GM18951 (cell line): ENCODE measurements at regions not wholly inside any gene's neighbourhood (a gene's known extent, or its start where the extent isn't known, plus 50 kb on each side); places are given as distances from the start of the nearest gene placed in this dataset.

Experiments
- POLR2A ChIP-seq: IDR thresholded peaks from 4 replicates; pipeline ENCODE4 v1.6.1; 2011; ENCODE audit warnings: mild to moderate bottlenecking; ENCODE audit not compliant: insufficient read length, insufficient read depth; ENCODE audit errors: extremely low read depth
- in situ Hi-C: fragments of 300-500 bp; cut with MboI; formaldehyde crosslinking; loops from one replicate; pipeline ENCODE4 v1.12.0; 2022; ENCODE audit warnings: low sequenced_read_pairs, mixed read lengths, inconsistent platforms; ENCODE audit not compliant: unreplicated experiment

DNA sequence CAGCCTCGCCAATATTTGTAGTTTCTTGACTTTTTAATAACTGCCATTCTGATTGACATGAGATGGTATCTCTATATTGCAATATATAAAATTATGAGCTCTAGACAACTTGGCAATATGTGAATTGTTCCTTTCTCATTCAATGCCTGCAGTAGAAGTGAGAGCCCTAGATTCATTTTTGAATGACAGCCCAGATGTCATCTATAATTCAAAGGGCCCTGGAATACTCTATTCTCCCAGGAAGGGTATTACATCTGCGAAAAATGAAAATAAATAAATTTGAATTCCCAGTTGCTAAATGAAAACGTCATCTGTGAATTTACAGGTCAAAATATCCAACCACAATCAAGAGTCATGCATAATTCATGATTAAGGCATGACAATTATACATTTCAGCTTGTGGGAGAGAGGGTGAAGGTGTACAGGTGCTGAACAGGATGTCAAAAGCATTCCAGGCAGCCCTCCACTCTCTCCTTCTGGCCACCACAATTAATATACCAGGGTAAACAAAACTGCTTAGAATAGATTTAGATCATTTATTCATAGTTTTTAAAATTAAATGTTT is 1147.3 kb downstream of the XPNPEP1 start:
- no peak for TF ChIP-seq POLR2A
- in situ Hi-C loops, result no loop called here

DNA sequence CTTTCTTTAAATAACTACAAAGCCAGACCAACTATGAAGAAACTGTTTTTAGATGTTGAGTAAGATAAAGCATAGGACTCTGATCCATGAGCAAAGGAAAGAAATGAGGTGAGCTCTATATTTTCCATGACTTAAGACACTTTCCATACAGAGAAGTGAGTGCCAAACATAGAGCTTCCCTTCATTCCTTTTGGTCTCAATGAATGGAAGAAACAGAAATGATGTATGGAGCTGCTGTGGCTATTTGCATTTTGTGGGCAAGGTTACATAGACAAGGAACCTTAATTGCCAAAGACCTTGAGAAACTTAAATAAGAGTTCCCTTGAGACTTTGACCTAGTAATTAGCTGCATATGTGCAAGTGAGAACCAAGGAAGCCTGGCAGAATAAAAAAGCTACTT is 1152.2 kb downstream of the XPNPEP1 start:
- no peak for TF ChIP-seq POLR2A
- in situ Hi-C loops, result no loop called here

DNA sequence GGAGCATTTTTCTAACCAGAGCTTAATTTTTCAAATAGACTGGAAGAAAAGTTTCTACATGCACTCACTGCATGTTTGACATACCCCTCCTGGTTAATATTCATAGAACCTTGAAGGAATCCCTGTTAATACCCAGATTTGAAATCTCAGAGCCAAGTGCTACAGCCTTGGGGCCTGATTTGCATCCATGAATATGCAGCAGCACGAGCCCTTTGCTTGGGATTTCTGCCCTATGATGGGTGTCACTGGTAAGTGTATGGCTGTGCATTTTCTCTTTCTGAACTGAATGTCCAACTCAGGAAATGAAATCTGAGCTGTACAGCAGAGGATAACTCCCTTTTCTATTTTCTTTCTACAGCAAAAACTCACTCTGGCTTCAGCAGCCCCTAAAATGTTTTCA is 1157.5 kb downstream of the XPNPEP1 start:
- no peak for TF ChIP-seq POLR2A
- in situ Hi-C loops, result no loop called here

DNA sequence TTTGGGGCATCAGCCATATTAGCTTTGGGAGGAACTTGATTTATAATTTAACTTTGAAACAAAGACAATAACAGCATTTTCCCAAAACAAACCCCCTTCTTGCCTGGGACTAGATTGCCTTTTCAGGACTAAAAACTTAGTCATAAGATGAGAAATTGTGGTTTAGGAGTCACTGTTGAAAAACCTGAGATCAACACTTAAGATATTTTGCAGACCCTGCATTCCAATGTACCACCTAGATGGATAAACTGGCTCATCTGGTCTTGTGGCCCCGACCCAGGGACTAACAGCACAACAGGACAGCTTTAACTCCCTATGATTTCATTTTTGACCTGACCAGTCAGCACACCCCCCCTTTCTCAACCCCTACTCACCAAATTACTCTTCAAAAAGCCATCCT is 1165.4 kb downstream of the XPNPEP1 start:
- in situ Hi-C loops, result no loop called here
- TF ChIP-seq POLR2A, result no peak

DNA sequence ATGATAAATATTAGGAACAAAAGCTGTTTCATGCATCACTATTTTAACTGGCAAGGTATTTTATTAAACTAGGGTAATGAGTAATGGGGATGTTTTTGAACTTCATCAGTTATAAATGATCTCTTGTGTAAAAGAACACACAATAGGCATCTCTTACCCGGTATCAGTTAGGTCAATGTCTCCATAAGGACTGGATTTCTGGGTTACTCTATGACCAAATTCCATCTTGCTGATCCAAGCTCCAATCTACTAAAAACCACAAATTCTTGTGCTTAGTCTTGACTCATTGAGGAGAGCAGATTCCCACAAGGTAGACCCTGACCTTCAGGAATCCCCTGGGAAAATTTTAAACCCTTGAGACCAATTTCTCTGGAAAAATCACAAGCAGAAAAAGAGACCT is 1167.7 kb downstream of the XPNPEP1 start:
- in situ Hi-C loops, result no loop called here
- TF ChIP-seq POLR2A, result no peak

DNA sequence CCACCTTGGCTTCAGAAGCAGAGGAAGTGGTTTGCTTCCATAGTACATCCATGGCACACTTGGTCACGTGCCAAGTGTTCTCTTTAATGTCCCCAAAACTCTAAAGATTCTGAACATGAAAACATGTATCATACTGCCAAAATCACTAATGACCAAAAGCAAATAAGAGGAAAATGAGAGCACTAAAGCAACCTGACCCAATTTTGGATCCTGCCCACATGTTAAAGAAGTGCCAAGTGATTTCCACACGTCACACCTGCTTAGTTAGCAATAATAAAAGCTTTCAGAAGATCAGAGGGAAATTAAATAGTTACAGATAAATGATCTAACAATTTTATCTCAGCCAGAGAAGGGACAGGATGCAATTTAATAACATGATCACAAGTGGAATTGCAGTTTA is 1170.0 kb downstream of the XPNPEP1 start:
- no peak for TF ChIP-seq POLR2A
- in situ Hi-C loops, result no loop called here

DNA sequence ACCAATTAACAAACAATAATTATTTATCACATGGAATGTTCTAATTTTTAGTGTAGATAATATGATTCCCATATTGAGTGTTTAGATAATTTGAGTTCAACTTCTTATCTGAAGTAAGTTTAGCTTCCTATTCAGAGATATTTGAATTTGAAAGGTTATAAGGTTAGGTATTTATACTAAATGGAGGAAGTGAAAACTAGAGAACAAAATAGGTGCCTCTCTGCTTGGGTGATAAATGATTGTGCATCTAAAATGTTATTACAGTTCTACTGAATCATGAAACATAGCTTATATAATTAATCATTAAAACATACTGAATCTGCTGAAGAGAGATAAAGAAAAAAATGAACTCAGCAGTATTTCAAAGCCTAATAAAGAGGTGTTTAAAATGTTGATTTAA is 1174.3 kb downstream of the XPNPEP1 start:
- no peak for TF ChIP-seq POLR2A
- in situ Hi-C loops, result no loop called here

DNA sequence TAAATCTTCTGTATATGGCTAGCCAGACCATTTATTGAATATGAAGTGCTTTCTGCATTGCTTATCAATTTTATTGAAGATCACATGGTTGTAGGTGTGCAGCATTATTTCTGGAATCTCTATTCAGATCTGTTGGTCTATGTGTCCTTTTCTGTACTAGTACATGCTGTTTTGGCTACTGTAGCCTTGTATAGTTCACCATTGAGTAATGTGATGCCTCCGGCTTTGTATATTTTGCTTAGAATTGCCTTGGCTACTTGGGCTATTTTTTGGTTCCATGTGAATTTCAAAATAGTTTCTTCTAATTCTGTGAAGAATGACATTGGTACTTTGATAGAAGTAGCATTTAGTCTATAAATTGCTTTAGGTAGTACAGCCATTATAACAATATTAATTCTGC is 1187.2 kb downstream of the XPNPEP1 start:
- in situ Hi-C loops, result no loop called here
- TF ChIP-seq POLR2A, result no peak

DNA sequence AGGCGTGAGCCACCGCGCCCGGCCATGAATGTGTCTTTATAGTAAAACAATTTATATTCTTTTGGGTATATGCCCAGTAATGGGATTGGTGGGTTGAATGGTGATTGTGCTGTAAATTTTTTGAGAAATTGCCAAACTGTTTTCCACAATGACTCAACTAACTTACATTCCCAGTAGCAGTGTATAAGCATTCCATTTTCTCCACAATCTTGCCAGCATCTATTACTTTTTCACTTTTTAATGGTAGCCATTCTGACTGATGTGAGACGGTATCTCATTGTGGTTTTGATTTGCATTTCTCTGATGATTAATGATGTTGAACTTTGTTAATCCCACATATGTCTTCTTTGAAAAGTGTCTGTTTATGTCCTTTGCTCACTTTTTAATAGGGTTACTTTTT is 1187.9 kb downstream of the XPNPEP1 start:
- in situ Hi-C loops, result no loop called here
- TF ChIP-seq POLR2A, result no peak

DNA sequence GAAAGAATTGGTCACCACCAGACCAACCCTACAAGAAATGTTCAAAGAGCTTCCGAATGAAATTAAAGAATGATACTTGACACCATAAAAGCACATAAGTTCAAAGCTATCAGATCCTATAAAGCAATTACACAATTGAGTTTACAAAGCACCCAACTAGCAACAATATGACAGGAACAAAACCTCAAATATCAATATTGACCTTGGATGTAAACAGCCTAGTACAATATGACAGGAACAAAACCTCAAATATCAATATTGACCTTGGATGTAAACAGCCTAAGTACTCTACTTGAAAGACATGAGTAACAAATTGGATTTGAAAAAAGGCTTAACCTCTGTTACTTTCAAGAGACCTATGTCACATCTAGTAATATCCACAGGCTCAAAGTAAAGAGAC is 1201.4 kb downstream of the XPNPEP1 start:
- in situ Hi-C loops, result no loop called here
- no peak for TF ChIP-seq POLR2A

DNA sequence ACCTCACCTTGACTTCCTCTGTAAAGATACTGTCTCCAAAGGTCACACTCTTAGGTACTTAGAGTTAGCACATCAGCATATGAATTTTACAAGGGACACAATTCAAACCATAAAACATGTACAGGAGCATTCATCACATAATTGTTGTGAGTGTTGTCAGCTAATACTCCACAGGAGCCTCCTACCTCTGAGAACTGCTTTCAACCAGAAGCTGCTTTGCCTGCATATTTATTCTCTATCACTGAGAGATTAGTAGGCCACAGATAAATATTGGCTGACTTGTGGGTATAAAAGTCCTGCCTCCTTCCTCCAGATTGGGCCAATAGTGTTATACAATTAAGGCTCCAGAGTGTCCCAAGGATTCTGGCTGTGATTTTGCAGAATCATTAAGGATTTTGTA is 1207.0 kb downstream of the XPNPEP1 start:
- in situ Hi-C loops, result no loop called here
- no peak for TF ChIP-seq POLR2A

DNA sequence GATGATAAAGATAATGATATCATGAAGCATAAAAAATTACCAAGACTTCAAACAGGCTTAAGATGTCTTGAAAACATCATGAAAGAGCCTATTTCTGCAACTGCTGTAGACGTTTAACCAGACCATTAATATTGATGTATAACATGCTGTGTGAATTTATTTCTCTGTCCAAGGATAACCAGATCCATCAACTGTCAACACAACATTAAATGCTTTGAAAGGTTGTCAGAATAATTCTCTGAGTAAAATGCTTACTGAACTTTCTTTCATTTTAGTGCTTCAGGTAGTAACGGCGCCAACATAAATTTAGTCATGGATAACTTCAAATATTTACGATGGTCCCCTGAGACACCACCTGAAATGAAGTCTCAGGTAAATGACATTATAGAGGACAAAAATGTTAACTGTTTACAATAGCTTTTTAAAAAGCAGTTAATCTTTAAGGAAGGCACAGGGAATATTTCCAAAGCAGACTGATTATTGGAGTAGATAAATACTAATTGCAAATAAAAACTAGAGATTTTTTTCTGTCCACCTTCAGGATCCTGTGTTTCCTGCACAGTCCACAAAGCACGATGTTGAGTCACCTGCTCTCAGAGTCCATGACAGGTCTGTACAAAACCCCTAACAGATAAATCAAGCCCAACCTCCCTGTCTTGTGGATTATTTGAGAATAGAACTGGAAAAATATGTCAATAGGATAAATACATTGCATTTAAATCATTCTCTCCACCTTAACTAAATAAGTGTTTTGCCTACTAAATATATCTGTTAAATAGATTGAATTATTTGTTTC is 1213.2 kb downstream of the XPNPEP1 start:
- TF ChIP-seq POLR2A, result no peak
- in situ Hi-C loops, result no loop called here

DNA sequence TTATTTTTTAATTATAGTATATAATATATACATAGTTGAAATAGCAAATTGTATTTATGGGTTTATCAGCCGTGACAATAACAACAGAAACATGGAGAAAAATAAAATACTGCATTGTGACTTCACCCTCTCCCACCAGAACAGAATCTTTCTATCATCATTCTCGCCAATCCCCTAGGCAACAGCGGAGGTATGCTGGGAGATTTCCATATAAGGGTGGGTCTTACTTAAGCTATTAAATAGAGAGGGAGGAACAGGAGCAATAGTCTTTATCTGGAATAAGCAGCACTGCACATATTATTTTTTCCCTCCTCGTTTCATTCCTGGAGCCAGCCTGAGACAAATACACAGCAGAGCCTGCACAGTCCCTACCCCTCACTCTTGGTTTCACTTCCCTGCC is 1214.9 kb downstream of the XPNPEP1 start:
- TF ChIP-seq POLR2A, result no peak
- in situ Hi-C loops, result no loop called here

DNA sequence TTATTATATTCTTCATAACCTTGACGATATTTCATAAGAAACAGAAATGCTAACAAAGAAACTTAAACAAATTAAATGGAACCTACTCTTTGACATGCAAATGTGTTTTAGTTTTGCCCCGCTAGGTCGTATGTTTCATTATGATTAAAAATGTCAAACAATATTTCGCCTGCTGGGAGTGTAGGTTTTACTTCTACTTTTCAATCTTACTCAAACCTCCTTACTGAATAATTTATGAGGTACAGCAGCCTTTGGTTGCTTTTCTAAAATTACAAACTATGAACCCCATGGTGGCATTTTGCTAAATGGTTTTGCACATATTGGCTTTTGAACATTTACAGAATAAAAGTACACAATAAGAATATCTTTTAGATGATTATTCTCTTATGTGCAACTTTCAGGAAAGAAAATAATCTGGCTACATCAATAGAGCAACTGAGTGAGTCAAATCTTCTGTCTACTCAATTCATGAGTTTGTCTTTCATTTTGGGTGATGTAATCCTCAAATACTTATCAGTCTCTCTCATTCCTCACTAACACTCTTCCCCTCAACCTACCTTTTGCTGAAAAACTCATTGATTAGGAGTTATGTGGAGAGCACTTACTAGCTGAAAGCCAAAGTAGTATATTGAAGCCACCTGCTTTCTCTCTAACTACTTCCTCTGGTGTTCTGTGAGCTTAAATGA is 1226.4 kb downstream of the XPNPEP1 start:
- in situ Hi-C loops, result no loop called here

More for the DNA sequence above, 1226.4 kb downstream of the XPNPEP1 start:
- TF ChIP-seq POLR2A, result no peak
